ENCODE measurements at regions not wholly inside any gene's neighbourhood (a gene's known extent, or its start where the extent isn't known, plus 50 kb on each side); places are given as distances from the start of the nearest gene placed in this dataset.

GRCh38 chr2:37571587-37572136 is 99.8 kb downstream of the CDC42EP3 start:
- TF ChIP-seq ZNF76 (CRISPR knock-in tag; IDR thresholded peaks at IDR 0.05; ENCODE audit: borderline replicate concordance) = no peak
- TF ChIP-seq PKNOX1 (IDR thresholded peaks at IDR 0.05) = no peak
- TF ChIP-seq KLF16 (IDR thresholded peaks at IDR 0.05) = no peak
- TF ChIP-seq POLR2A (conservative IDR thresholded peaks at IDR 0.05) = no peak
- TF ChIP-seq, protein P1, sequence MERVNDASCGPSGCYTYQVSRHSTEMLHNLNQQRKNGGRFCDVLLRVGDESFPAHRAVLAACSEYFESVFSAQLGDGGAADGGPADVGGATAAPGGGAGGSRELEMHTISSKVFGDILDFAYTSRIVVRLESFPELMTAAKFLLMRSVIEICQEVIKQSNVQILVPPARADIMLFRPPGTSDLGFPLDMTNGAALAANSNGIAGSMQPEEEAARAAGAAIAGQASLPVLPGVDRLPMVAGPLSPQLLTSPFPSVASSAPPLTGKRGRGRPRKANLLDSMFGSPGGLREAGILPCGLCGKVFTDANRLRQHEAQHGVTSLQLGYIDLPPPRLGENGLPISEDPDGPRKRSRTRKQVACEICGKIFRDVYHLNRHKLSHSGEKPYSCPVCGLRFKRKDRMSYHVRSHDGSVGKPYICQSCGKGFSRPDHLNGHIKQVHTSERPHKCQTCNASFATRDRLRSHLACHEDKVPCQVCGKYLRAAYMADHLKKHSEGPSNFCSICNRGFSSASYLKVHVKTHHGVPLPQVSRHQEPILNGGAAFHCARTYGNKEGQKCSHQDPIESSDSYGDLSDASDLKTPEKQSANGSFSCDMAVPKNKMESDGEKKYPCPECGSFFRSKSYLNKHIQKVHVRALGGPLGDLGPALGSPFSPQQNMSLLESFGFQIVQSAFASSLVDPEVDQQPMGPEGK (CRISPR knock-in tag; IDR thresholded peaks at IDR 0.05; ENCODE audit: borderline replicate concordance) = no peak
- TF ChIP-seq, protein P2, sequence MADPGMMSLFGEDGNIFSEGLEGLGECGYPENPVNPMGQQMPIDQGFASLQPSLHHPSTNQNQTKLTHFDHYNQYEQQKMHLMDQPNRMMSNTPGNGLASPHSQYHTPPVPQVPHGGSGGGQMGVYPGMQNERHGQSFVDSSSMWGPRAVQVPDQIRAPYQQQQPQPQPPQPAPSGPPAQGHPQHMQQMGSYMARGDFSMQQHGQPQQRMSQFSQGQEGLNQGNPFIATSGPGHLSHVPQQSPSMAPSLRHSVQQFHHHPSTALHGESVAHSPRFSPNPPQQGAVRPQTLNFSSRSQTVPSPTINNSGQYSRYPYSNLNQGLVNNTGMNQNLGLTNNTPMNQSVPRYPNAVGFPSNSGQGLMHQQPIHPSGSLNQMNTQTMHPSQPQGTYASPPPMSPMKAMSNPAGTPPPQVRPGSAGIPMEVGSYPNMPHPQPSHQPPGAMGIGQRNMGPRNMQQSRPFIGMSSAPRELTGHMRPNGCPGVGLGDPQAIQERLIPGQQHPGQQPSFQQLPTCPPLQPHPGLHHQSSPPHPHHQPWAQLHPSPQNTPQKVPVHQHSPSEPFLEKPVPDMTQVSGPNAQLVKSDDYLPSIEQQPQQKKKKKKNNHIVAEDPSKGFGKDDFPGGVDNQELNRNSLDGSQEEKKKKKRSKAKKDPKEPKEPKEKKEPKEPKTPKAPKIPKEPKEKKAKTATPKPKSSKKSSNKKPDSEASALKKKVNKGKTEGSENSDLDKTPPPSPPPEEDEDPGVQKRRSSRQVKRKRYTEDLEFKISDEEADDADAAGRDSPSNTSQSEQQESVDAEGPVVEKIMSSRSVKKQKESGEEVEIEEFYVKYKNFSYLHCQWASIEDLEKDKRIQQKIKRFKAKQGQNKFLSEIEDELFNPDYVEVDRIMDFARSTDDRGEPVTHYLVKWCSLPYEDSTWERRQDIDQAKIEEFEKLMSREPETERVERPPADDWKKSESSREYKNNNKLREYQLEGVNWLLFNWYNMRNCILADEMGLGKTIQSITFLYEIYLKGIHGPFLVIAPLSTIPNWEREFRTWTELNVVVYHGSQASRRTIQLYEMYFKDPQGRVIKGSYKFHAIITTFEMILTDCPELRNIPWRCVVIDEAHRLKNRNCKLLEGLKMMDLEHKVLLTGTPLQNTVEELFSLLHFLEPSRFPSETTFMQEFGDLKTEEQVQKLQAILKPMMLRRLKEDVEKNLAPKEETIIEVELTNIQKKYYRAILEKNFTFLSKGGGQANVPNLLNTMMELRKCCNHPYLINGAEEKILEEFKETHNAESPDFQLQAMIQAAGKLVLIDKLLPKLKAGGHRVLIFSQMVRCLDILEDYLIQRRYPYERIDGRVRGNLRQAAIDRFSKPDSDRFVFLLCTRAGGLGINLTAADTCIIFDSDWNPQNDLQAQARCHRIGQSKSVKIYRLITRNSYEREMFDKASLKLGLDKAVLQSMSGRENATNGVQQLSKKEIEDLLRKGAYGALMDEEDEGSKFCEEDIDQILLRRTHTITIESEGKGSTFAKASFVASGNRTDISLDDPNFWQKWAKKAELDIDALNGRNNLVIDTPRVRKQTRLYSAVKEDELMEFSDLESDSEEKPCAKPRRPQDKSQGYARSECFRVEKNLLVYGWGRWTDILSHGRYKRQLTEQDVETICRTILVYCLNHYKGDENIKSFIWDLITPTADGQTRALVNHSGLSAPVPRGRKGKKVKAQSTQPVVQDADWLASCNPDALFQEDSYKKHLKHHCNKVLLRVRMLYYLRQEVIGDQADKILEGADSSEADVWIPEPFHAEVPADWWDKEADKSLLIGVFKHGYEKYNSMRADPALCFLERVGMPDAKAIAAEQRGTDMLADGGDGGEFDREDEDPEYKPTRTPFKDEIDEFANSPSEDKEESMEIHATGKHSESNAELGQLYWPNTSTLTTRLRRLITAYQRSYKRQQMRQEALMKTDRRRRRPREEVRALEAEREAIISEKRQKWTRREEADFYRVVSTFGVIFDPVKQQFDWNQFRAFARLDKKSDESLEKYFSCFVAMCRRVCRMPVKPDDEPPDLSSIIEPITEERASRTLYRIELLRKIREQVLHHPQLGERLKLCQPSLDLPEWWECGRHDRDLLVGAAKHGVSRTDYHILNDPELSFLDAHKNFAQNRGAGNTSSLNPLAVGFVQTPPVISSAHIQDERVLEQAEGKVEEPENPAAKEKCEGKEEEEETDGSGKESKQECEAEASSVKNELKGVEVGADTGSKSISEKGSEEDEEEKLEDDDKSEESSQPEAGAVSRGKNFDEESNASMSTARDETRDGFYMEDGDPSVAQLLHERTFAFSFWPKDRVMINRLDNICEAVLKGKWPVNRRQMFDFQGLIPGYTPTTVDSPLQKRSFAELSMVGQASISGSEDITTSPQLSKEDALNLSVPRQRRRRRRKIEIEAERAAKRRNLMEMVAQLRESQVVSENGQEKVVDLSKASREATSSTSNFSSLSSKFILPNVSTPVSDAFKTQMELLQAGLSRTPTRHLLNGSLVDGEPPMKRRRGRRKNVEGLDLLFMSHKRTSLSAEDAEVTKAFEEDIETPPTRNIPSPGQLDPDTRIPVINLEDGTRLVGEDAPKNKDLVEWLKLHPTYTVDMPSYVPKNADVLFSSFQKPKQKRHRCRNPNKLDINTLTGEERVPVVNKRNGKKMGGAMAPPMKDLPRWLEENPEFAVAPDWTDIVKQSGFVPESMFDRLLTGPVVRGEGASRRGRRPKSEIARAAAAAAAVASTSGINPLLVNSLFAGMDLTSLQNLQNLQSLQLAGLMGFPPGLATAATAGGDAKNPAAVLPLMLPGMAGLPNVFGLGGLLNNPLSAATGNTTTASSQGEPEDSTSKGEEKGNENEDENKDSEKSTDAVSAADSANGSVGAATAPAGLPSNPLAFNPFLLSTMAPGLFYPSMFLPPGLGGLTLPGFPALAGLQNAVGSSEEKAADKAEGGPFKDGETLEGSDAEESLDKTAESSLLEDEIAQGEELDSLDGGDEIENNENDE (IDR thresholded peaks at IDR 0.05; ENCODE audit: low read depth, low read length) = no peak
- TF ChIP-seq, protein P3, sequence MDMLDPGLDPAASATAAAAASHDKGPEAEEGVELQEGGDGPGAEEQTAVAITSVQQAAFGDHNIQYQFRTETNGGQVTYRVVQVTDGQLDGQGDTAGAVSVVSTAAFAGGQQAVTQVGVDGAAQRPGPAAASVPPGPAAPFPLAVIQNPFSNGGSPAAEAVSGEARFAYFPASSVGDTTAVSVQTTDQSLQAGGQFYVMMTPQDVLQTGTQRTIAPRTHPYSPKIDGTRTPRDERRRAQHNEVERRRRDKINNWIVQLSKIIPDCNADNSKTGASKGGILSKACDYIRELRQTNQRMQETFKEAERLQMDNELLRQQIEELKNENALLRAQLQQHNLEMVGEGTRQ (CRISPR knock-in tag; IDR thresholded peaks at IDR 0.05) = no peak
- TF ChIP-seq RBFOX2 (IDR thresholded peaks at IDR 0.05; ENCODE audit: low read depth, low read length) = no peak

Measured in K562 (cell line).